ENCODE measurements at regions not wholly inside any gene's neighbourhood (a gene's known extent, or its start where the extent isn't known, plus 50 kb on each side); places are given as distances from the start of the nearest gene placed in this dataset.

DNA sequence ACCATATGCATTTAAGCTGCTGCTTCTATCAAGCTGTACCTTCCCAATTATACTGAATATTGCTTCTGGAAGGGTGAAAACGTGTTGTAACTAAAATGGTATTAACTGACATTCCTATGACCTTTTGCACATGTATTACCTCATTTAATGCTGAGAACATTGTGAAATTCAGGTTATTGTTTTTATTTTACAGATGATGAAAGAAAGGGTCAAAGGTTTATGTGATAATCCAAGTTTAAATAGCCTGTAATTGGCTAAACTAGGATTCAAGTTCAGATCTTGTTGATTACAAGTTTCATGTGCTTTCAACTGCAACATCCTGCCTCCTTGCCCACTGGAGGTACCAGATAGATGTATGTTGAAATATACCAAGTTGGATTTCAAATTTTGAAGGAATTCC lies 433.3 kb upstream of the PRICKLE1 start:
- Mint-ChIP-seq H3K9me3 (no peaks in the 10 kb centered on the region), H3K36me3 (ENCODE audit: insufficient read depth in 1 of 3, low read depth in 3 of 3) (no peaks in the 10 kb centered on the region; a peak in 2 of 7 replicates), H3K4me3 (no peak overlapping the region), H3K4me1 (peaks cover 2% of the 10 kb centered on the region in 2 experiments; a peak in 1 of 4 replicates), H3K27ac (no peak overlapping the region), H3K27me3 (ENCODE audit: low read depth) (no peaks in the 10 kb centered on the region)
- Histone ChIP-seq H2BK15ac (ENCODE audit: low read depth, low read length) (no peak overlapping the region), H2BK5ac (ENCODE audit: insufficient read length, low read length) (no peak overlapping the region), H3K9ac (ENCODE audit: extremely low read depth, insufficient read length, low read length) (no peak overlapping the region), H4K5ac (ENCODE audit: insufficient read length, low read depth, low read length) (no peak overlapping the region), H3K4me2 (ENCODE audit: insufficient read depth, insufficient read length, low read length) (no peak overlapping the region), H4K8ac (replicated peaks; ENCODE audit: insufficient read length, low read depth, low read length) (no peak overlapping the region), H4K20me1 (ENCODE audit: control insufficient read depth, insufficient read depth, insufficient read length) (no peaks in the 10 kb centered on the region), H3K79me1 (ENCODE audit: insufficient read depth, low read depth, low read length, poor library complexity, severe bottlenecking) (no peaks in the 10 kb centered on the region), H3K27me3 (ENCODE audit: insufficient read depth, low read length) (no peaks in the 10 kb centered on the region), H3K23ac (ENCODE audit: insufficient read length, low read depth, low read length) (no peak overlapping the region), H3K23me2 (ENCODE audit: insufficient read length, low read depth, low read length, poor library complexity, severe bottlenecking) (no peaks in the 10 kb centered on the region), H2AFZ (ENCODE audit: low read length) (no peak overlapping the region), H2AK5ac (ENCODE audit: insufficient read length, low read length) (no peak overlapping the region), H2BK120ac (ENCODE audit: low read depth, low read length, poor library complexity, severe bottlenecking) (no peak overlapping the region), H3K4ac (ENCODE audit: low read depth, low read length) (no peak overlapping the region), H3K14ac (ENCODE audit: insufficient read depth, low read length) (no peak overlapping the region), H3T11ph (ENCODE audit: low read length) (no peak overlapping the region), H4K91ac (ENCODE audit: insufficient read length, low read depth, low read length) (no peak overlapping the region), H3K4me1 (ENCODE audit: insufficient read depth, low read length) (no peaks in the 10 kb centered on the region), H3K79me2 (ENCODE audit: insufficient read depth, low read length) (no peaks in the 10 kb centered on the region), H3K56ac (ENCODE audit: insufficient read length, low read depth, low read length) (no peak overlapping the region), H3K27ac (ENCODE audit: insufficient read length, low read depth, low read length) (no peak overlapping the region), H3K9me3 (ENCODE audit: control insufficient read depth, low read depth, low read length) (no peaks in the 10 kb centered on the region), H3K18ac (ENCODE audit: insufficient read length, low read depth, low read length) (no peak overlapping the region), H2BK12ac (ENCODE audit: insufficient read length, low read depth, low read length) (no peak overlapping the region), H2BK20ac (ENCODE audit: low read depth, low read length, poor library complexity, severe bottlenecking) (no peak overlapping the region)
- TF ChIP-seq CTCF (conservative IDR thresholded peaks at IDR 0.05), result no peak
- DNase-seq, result no peak
- WGBS (ENCODE audit: extremely low coverage, insufficient read length, low lambda C conversion rate), result no CpG with 5 or more reads among the region's 1 CpG
